HG02884 (cell line): ENCODE measurements at regions not wholly inside any gene's neighbourhood (a gene's known extent, or its start where the extent isn't known, plus 50 kb on each side); places are given as distances from the start of the nearest gene placed in this dataset.

ENCODE experiments used
- ATAC-seq: cut with Tn5 transposase; IDR thresholded peaks from one replicate; pipeline ENCODE4 v1.9.1; 2021; ENCODE audit warnings: mild to moderate bottlenecking, moderate library complexity; ENCODE audit not compliant: unreplicated experiment

DNA sequence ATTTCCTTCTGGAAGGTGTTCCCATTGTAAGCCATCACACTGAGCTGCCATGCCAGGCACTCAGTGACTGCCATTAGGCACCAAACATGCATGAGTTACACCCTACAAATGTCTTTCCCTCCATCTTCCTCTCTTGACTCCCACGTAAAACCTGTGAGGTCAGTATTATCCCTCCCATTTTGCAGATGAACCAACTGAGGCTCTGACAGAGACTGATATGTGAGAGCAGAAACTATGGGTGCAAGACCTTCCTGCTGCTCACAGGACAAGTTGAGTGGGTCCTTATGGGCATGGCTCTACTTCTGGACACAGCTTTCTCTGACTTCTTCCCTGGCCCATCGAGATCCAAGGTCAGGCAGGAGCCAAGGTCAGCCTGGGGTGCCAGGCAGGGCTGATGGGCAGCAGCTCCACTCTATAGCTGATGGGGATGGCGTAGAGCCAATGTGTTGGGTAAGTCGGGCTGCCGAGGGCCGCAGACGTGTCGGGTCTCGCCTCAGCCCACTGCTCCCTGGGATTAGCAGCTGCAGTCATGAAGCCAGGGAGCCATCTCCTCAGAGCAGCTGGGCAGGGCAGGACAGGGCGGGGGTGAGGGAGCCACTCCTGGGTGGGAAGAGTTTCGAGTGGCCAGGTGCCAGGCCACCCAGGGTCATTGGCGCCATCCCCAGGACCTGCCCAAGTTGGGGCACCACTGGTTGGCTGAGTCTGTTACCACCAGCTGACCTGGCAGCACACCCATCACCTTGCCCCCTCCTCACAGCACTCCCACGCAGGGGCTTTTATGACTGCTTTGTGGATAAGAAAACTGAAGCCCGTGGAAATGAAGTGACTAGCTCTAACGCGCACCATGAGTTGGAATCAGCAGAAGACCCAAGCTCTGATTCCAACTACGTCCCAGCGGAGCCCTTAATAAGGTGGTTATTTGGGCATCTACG lies 117.8 kb upstream of the ZMIZ1 start:
- no peak for ATAC-seq

DNA sequence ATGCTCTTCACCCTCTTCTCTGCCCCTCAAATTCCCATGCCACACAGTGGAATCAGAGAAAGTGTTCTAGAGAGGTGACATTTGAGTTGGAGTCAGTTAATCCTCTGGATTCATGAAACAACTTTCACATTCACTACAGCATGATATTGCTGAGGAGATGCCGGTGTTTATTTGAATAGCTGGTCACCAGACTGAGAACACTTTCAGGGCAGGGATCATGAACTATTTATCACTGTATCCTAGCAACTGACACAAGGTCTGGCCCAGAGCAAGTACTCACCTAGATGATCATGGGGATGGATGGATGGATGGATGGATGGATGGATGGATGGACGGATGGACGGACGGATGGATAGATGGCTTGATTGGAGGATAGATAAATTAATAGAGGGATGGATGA lies 116.7 kb upstream of the ZMIZ1 start:
- ATAC-seq, result no peak

DNA sequence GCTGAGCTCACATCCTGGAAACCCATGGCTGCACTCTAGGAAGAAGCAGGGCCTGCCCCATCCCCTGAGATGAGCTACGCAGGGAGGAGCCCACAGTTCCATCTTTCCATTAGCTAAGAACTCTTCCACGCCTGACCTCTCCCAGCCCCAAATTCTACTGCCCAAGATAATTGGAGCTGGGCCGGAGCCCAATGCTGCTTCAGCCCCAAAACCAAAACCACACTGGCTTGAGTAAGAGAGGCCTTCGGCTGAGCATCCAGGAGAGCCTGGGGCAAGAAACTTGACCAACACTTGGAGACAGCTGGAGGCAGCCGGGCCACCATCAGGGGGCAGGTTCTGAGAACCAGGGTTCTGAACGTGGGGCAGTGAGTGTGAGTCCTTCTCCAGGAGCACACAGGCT lies 116.1 kb upstream of the ZMIZ1 start:
- ATAC-seq, result no peak

DNA sequence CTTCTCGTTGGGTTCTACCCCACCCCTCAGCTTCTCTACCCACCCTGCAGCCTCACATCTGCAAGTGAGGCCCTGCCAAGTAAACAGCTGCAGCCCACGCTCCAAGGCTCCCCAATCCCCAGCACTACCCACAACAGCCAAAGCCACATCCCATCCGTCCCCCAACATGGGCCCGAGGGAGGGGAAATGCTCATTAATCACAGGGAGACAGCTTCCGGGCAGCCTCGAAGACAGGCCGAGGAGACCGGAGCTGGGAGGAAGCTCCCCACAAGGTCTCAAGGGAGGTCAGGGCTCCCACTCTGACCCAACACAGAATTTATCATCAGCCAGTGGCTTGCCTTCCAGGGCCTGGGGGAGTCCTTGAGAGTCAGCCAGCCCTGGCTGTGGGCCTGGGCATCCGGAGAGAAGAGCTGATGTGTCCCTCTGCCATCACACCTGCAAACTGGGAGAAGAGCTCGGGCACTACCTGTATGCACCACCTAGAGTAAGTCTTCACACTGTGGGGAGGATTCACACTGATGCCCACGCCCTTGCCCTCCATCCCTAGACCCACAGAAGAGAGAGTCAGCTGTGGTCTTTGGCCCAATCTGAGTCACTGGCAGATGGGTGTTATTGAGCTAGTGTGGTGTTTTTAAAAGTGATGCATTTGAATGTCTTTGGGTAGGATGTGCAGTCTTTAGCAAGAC lies 115.5 kb upstream of the ZMIZ1 start:
- ATAC-seq, result no peak

DNA sequence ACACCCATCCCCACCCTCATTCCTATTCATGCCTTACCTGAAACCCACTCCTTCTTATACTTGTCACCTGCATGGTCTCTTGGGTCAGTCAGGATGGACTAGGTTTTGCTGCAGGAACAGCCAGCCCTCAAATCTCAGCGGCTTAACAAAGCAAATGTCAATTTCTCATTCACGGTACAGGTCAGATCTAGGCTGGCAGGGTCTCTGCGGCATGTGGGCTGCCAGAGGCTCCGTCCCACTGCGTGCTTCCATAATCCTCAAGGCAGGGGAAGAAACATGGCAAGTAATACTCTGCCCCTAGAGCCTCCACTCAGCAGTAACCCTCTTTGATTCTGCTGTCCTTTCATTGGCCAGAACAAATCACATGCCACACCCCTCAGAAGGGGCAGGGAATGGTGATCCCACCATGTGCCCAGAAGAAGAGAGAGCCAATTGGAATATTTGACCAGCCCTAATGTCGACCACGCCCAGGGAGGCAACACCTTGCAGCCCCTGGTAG lies 114.9 kb upstream of the ZMIZ1 start:
- no peak for ATAC-seq

DNA sequence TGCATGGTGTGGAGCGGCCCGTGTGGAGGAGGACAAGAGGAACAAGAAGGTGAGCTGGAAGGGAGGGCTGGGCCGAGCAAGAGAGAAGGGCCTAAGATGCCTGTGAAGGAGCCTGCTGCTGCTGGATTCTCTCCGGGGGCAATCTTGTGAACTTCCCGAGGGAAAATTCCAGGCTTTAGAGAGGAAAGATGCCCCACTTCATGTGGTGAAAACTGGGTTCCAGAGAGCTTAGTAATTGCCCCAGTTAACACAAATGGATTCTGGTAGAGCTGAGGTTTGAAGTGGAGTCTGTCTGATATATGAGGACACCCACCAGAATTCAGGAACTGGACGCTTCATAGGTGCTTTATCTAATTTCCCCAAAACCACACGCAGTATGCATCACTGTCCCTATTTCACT lies 114.1 kb upstream of the ZMIZ1 start:
- no peak for ATAC-seq

DNA sequence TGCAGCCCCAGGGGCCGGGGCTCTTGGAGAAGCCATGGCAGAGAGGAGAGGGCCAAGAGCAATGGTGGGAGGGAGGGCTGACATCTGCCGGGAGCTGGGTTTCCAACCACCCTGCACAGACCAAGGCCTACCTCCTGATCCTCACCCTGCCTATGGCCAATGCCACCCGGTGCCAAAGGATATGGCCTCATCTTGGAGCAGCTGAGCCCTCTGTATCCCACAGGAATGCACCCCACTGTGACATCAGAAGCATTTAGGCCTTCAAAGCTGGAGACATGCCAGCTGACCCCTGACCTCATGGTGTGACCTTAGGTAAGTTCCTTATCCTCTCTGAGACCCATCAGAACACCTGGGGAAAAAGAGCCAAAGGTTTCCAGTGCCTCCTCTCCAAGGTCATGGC lies 113.6 kb upstream of the ZMIZ1 start:
- no peak for ATAC-seq

DNA sequence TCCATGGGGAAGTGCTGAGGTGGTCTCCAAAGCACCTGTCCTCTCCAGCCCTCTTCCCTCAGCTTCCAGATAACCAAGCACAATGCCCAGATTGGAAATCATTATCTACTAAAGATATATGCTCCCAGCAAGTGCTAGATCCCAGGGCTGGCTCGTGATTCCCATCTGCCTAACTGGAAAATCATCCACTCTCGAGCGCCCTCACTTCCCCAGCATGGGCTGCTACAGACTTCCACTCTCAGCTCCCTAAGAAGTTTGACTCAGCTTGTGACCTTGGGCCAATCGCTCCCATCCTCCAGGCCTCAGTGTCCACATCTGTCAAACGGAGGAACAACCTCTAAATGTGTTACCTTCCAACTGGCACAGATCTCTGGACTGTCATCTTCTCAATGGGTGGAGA lies 112.4 kb upstream of the ZMIZ1 start:
- no peak for ATAC-seq

DNA sequence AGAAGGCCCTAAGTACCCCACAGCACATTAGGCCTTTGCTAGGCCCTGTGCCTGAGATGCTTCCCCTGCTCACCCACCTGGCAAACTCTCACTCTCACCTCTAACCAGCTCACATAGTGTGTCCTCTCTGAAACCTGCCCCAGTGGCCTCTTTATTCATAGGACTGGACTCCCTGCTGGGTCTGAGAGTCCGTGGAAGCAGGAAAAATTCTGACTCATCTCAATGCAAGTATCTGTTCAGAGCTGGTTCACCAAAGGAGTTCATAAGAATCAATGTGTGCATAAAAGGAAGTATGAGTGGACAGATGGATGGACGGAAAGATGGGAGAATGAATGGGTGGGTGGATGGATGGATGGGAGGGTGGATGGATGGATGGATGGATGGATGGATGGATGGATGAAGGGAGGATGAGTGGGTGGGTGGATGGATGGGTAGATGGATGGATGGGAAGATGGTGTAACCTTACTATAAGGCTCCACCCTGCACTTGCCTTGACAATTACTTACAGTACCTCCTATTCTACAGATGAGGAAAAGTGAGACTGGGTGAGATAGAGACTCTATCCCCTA lies 111.2 kb upstream of the ZMIZ1 start:
- no peak for ATAC-seq

DNA sequence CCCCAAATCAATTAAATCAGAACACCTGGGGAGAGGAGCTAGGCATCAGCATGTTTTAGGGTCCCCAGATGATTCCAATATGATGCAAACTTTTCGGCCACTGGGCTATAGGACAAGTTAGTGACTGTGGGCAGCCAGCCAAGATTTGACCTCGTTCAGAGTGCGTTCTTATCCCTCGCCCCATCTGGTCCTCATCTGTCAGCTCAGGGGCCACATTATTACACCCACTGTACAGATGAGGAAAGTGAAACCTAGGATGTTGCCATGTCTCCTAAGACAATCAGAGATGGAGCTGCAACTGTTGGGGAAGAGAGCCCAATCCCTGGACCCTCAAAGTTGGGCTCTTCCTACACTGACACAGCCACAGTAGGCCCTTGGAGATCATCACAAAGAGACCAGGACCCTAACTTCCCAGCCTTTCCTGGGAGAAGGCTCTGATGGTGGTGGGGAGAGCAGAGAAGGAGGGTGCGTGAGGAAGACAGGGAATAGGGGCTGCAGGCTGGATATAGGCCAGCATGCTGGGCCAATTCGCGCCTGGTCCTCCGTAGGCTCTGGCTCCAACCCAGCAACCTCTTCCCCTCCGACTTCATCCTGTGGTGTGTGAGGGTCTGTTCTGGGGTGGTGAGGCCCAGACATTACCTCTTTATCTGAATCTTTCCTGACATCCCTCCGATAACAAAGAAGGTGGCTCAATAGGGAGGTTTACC lies 109.4 kb upstream of the ZMIZ1 start:
- no peak for ATAC-seq

DNA sequence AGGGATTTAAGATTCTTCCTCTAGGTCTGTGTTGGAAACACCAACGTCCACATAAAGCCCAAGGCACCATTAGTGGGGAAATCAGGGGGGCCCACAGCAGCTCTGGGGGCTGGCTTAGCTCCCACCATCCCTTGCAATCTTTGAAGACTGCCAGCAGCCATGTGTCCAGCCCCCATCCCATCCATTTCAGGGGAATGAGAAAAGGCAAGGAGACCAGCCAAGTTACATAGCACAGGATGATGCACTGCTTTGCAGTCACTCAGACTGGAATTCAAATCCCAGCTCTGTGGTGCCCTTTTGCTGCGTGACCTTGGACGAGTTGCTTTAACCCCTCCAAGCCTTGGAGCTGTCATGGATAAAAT lies 108.9 kb upstream of the ZMIZ1 start:
- no peak for ATAC-seq

DNA sequence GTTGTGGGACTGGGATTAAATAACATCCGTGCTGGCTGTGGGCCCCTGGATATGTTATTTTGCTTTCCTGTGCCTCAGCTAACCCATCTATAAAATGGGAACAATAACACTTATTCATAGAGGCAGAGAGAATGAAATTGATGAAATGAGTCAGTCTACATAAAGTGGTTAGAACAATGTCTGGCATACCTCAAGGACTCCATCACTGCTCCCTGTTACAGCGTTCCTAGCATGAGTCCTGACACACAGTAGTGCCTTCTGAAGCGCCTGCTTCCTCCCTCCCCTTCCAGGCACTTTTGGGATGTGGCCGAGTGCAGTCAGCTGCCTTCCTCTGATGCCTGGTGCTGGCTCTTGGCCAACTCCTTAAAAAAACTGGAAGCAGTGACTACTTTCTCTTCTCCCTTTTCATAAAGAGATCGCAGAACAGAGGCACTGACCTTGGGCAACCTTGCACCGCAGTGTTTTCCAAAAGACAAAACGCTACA lies 108.4 kb upstream of the ZMIZ1 start:
- no peak for ATAC-seq

DNA sequence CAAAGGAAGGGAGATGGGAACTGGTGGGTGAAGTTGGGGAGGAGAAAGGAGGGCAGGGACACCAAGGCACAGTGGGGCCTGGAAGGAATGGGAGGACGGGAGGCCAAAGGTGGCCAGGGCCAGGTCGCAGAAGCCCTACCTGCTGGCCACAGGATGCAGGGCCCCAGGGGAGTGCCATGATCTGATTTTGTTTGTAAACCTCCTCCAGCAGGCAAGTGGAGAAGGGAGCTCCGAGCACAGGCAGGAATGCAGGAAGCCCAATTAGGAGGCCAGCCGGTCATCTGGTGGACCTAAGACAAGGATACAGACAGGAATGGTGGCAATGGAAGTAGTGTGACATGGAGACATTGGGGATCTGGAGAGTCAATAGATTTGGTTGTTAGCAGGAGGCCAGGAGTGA lies 107.0 kb upstream of the ZMIZ1 start:
- no peak for ATAC-seq

DNA sequence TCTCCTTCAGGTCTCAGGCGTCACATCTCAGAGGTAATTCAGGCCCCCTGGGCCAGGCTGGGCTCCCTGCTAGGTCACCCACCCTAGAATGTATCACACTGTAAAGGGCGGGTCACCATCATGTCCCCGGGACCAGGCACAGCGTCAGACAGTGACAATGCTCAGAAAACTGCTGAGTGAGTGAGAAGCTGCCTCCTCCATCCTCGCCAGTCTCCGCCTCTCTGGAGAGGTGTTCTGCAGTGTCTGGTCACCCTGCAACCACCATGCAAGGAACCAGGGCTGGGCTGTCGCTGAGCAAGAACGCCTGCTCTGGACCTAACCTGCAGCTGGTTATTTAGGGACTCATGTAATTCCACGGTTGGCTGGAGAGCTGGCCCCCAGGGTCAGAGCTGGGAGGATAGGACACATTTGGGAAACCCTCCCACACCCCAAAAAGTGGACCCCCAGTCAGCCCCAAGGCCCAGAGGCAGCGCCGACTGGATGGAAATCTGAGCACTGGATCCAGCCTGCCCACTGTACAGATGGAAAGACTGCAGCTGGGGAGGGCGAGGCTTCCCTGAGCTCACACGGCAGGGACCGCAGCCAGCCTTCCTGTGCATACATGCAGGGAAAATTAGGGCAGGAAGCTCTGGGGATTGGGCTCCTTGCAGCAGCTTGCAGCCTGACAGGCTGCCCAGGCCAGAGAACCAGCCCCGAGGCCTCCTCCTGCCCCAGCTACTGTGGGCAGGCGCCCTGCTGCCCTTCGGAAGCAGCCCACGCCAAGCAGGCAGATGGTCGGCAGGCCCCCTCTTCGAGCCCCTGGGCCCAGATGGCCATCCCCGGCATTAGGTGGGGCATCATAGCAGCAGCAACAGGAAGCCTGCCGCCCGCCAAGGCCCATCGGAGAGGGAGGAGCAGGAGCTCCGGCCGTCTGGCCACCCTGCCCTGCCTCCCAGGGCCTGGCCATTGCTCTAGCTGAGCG lies 105.4 kb upstream of the ZMIZ1 start:
- no peak for ATAC-seq

DNA sequence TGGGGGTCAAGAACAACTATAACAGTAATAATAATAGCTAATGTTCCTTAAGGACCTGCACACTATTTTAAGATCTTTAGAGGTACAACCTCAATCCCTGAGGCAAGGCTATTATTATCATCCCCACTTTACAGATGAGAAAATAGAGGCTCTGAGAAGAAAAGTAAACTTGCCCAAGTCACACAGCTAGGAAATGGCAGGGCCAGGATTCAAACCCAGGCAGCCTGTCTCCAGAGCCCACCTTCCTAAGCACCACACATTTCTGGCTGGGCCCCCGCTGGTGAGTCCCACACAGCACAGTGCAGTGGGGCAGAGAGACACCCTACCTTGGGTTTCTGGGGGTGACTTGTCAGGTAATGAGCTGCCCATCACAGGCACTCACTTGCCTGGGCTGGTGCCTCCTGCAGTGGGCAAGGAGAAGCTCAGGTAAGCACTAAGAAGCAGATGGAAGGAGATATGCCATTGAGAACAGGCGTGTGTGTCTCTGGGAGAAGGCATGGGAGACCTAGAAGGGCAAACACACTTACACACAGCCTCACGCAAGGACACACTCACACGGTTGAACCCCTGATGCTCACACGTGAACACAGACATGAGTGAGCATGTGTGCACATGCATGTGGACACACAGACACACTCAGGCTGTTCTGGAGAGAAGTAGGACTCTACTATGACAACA lies 104.4 kb upstream of the ZMIZ1 start:
- ATAC-seq, result no peak

DNA sequence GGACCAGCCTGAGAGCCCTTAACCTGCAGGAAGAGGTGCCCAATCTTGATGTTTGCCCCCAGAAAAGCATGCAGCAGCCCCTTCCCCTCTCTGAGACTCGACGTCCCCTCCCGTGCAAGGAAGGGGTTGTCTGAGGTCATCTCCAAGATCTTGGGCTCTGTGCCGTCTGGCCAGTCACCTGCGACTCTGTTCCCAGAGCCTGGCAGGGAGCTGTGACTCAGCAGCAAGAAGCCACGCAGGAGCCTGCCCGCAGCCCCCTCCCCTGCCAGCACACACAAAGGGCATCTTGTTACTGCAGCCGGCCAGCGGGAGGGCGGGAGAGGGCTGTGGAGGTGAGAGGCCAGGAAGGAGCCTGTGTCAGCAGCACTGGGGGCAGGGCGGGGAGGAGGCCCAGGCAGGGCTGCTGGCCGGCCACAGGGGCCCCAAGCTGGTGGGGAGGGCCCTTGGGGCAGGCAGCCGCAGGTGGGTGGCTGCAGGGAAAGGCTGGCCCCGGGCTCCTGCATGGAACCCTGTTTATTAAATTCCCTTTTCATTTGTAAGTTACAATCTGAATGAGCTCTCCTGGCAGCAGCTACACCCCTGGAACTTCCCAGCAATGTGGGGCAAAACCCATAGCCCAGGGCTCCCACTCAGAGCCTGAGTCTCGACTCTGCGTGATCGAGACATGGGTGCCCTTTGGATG lies 103.7 kb upstream of the ZMIZ1 start:
- no peak for ATAC-seq

DNA sequence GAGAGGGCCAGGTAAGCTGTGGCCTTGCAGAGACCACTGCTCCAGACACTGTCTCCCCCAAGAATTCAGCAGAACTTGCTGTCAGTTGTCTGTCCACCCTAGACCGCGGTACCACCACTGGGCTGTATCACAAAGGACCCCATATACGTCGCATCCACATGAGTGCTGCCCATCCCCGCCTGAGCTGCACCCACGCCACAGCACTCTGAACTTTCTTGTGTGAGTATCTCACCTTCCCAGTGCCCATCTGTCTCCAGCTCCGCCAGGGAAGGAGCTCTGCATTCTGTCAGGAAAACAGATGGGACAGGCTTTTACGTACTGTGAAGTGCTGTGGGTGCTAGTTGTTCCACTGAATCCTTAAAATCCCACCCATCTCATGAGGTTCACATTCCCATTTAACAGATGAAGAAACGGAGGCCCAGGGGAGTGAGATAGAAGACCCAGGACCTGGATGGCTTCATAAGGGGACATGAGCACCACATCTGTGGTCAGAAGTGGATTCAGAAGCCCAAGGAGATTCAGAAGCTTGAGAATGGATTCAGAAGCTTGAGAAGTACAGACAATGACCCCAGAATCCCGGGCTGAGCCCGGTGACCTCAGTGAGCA lies 102.5 kb upstream of the ZMIZ1 start:
- ATAC-seq, result no peak

DNA sequence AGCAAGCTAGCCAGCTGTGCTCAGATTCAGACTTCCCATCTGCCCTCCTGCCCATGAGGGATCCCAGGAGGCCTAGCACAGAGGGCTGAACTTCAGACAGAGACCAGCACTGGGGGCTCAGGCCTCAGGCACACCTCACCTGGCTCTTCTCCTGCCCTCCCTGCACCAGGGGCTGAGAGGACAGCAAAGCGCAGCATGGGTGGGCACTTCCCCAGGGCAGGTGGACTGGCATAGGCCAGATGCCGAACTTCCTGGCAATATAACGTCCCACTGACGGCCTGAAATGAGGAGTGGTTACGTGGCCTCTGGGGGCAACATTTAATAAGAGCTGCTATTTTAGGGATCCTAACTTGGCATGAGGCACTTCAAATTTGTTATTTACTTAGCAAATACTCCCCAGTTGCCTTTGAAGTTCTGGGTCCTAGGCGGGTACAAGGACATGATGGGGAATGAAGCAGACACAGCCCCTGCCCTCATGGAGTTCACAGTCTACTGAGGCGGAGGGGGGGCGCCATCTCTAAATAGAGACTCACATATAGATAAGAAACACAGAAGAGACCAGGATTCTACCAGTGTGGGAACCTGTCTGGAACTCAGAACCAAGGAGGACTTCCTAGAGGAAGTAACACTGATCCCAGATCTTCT lies 101.8 kb upstream of the ZMIZ1 start:
- ATAC-seq, result no peak
